HG02759 (cell line): ENCODE measurements at regions not wholly inside any gene's neighbourhood (a gene's known extent, or its start where the extent isn't known, plus 50 kb on each side); places are given as distances from the start of the nearest gene placed in this dataset.
"Not testable (repeated sequence)": the region's sequence is repeated elsewhere in the genome, so short reads cannot be mapped to it uniquely, and the experiment has no call there.

Experiments used
- ATAC-seq: cut with Tn5 transposase; IDR thresholded peaks from one replicate; pipeline ENCODE4 v1.9.1; 2021; ENCODE audit warnings: mild to moderate bottlenecking, moderate library complexity; ENCODE audit not compliant: unreplicated experiment

- no peak for ATAC-seq
Observed at GRCh38 chr14:44453433-44454171, 53.5 kb downstream of the FSCB start.

GRCh38 chr14:44450232-44450631 is 56.9 kb downstream of the FSCB start:
- ATAC-seq, result not testable (repeated sequence)

- no peak for ATAC-seq
Observed at GRCh38 chr14:44449680-44450079, 57.4 kb downstream of the FSCB start.

GRCh38 chr14:44448951-44449358 is 58.1 kb downstream of the FSCB start:
- ATAC-seq, result no peak

- no peak for ATAC-seq
Observed at GRCh38 chr14:44446965-44447364, 60.1 kb downstream of the FSCB start.

GRCh38 chr14:44444454-44444853 is 62.6 kb downstream of the FSCB start:
- ATAC-seq, result no peak

- no peak for ATAC-seq
Observed at GRCh38 chr14:44438936-44439335, 68.1 kb downstream of the FSCB start.

- no peak for ATAC-seq
Observed at GRCh38 chr14:44438221-44438620, 68.9 kb downstream of the FSCB start.

GRCh38 chr14:44436458-44436857 is 70.6 kb downstream of the FSCB start:
- ATAC-seq, result no peak

GRCh38 chr14:44428231-44428945 is 78.7 kb downstream of the FSCB start:
- ATAC-seq, result no peak

- ATAC-seq, result no peak
Observed at GRCh38 chr14:44422699-44423098, 84.4 kb downstream of the FSCB start.

- ATAC-seq, result no peak
Observed at GRCh38 chr14:44420226-44420625, 86.9 kb downstream of the FSCB start.

- no peak for ATAC-seq
Observed at GRCh38 chr14:44418856-44419255, 88.2 kb downstream of the FSCB start.

- ATAC-seq, result no peak
Observed at GRCh38 chr14:44417809-44418208, 89.3 kb downstream of the FSCB start.

- no peak for ATAC-seq
Observed at GRCh38 chr14:44414646-44415045, 92.4 kb downstream of the FSCB start.

GRCh38 chr14:44412858-44413569 is 94.1 kb downstream of the FSCB start:
- no peak for ATAC-seq

GRCh38 chr14:44405011-44405486 is 102.0 kb downstream of the FSCB start:
- no peak for ATAC-seq

- ATAC-seq, result no peak
Observed at GRCh38 chr14:44404599-44404998, 102.5 kb downstream of the FSCB start.

- ATAC-seq, result no peak
Observed at GRCh38 chr14:44404036-44404435, 103.0 kb downstream of the FSCB start.

- ATAC-seq, result no peak
Observed at GRCh38 chr14:44403193-44403592, 103.9 kb downstream of the FSCB start.

- ATAC-seq, result no peak
Observed at GRCh38 chr14:44396226-44396625, 110.9 kb downstream of the FSCB start.

- ATAC-seq, result no peak
Observed at GRCh38 chr14:44392984-44393383, 114.1 kb downstream of the FSCB start.
